ENCODE measurements at regions not wholly inside any gene's neighbourhood (a gene's known extent, or its start where the extent isn't known, plus 50 kb on each side); places are given as distances from the start of the nearest gene placed in this dataset.

DNA sequence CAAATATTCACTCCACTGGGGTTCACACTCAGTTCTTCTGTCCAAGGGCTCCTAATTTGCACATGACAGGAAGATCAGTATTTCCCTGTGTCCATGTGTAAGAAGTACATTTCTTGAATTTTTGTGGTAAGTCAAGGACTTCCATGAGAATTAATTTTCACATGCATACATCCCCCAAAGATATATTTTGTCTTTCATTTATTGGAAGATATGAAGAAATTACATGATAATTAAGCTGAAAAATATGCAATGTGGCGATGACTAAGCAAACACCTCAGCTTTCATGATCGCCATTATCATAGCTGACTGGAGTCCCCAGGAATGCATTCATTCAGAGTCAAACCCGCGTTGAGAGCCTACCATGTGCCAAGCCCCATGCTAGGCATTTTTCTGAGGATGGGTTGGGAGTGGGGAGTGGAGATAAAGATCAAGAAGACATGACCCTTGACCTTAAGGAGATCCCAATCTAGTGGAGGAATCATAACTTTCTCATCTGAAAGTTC is 104.6 kb upstream of the F3 start:
- no peak overlapping the region for H3K4me3 ChIP-seq (ENCODE audit: low read depth, low read length)

DNA sequence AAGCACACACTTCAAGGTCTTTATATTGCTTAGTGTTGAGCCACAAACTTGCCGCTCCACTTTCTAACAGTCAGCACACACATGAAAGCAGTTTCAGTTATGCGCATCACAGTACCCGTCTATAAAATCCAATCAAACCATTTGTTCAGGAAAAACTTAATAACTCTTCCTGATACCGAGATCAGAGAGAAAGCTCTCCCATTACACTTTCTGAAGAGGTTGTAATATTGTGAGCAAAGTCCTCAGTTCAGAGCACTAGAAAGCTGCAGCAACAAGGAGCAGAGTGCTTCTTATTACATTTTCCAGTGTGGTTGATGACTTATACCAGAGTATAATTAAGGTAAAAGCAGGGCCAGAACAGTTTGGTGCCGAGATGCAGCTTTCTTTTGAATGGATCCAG is 102.8 kb upstream of the F3 start:
- no peak for DNase-seq (ENCODE audit: low read depth)
- H3K4me3 ChIP-seq (ENCODE audit: low read depth, low read length), result no peak overlapping the region
- TF ChIP-seq POLR2A (IDR thresholded peaks at IDR 0.05; ENCODE audit: extremely low read depth, insufficient read length), result no peak
- no peak for TF ChIP-seq MYC (IDR thresholded peaks at IDR 0.05; ENCODE audit: low read depth, low read length)
- TF ChIP-seq, protein P1, sequence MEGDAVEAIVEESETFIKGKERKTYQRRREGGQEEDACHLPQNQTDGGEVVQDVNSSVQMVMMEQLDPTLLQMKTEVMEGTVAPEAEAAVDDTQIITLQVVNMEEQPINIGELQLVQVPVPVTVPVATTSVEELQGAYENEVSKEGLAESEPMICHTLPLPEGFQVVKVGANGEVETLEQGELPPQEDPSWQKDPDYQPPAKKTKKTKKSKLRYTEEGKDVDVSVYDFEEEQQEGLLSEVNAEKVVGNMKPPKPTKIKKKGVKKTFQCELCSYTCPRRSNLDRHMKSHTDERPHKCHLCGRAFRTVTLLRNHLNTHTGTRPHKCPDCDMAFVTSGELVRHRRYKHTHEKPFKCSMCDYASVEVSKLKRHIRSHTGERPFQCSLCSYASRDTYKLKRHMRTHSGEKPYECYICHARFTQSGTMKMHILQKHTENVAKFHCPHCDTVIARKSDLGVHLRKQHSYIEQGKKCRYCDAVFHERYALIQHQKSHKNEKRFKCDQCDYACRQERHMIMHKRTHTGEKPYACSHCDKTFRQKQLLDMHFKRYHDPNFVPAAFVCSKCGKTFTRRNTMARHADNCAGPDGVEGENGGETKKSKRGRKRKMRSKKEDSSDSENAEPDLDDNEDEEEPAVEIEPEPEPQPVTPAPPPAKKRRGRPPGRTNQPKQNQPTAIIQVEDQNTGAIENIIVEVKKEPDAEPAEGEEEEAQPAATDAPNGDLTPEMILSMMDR (IDR thresholded peaks at IDR 0.05; ENCODE audit: low read depth, low read length), result no peak

More for the DNA sequence above, 104.6 kb upstream of the F3 start:
- no peak for TF ChIP-seq POLR2A (IDR thresholded peaks at IDR 0.05; ENCODE audit: extremely low read depth, insufficient read length)
- no peak for TF ChIP-seq MYC (IDR thresholded peaks at IDR 0.05; ENCODE audit: low read depth, low read length)
- TF ChIP-seq, protein P1 (IDR thresholded peaks at IDR 0.05; ENCODE audit: low read depth, low read length), result no peak
- TF ChIP-seq, protein P2, sequence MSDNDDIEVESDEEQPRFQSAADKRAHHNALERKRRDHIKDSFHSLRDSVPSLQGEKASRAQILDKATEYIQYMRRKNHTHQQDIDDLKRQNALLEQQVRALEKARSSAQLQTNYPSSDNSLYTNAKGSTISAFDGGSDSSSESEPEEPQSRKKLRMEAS (IDR thresholded peaks at IDR 0.05; ENCODE audit: low read depth, low read length), result no peak
- no peak for DNase-seq (ENCODE audit: low read depth)

DNA sequence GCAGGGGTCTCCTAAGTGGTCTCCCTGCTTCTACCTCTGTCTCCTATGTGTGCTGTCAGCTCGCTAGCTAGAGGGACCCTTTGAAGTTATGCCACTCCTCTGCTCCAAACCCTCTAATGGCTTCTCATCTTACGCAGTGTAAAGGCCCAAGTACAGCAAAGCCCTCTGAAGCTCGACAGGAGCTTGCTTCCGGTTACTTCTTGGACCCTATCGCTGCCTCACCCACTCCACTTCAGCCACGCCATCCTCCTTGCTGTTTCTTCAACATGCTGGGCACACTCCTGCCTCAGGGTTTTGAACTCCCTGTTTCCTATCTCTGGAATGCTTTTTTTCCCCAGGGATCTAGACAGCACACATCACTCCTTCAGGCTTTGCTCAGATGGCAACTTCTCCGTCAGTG is 102.3 kb upstream of the F3 start:
- no peak overlapping the region for H3K4me3 ChIP-seq (ENCODE audit: low read depth, low read length)
- TF ChIP-seq MYC (IDR thresholded peaks at IDR 0.05; ENCODE audit: low read depth, low read length), result no peak
- DNase-seq (ENCODE audit: low read depth), result no peak

DNA sequence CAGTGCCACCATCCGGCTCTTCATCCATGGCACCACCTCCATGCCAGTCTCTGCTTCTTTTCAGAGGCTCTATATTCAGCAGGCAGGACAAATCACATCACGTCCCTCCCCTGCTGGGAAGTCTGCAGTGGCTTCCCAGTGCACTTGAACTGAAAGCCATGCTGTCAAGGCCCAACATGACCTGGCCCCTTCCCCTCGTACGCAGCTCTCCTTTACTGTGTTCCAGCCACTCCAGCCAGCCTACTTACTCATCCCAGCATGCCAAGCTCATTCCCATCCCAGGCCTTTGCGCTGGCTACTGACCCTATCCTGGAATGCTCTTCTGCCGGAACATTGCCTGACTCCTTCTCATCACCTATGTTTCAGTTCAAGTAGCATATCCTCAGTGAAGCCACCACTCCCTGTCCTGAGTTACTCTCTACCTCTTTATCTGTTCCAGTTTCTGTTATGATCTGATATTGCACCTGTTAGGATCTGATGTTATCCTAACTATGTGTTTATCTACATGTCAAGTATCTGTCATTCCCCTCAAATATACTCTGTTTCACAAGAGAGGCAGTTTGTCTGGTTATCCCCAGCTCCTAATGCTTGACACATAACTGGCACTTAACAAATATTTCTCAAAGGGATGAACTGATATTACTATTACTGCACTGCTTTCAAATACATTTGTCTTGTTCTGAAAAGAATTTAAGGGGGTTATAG is 101.2 kb upstream of the F3 start:
- no peak for DNase-seq (ENCODE audit: low read depth)
- H3K4me3 ChIP-seq (ENCODE audit: low read depth, low read length), result no peak overlapping the region
- TF ChIP-seq, protein P1 (IDR thresholded peaks at IDR 0.05; ENCODE audit: low read depth, low read length), result no peak
- TF ChIP-seq MYC (IDR thresholded peaks at IDR 0.05; ENCODE audit: low read depth, low read length) (no peak), POLR2A (IDR thresholded peaks at IDR 0.05; ENCODE audit: extremely low read depth, insufficient read length) (no peak)
- TF ChIP-seq, protein P2 (IDR thresholded peaks at IDR 0.05; ENCODE audit: low read depth, low read length), result no peak

DNA sequence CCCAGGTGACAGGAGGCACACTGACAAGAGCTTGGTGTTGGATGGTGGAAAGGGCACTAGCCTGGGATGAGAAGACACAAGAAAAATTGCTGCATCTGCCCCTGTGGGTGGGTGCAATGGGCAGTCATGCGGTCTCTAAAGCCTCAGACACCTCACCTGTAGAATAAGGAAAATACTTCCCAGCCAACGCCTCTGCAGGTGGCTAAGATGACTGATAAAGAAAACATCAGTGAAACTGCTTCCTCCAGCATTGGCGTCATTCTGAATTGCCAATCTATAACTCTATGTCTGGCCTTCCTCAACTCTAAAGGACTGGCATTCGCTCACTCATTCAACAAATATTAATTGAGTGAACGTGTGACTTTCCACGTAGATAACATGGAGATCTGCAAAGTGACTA is 100.4 kb upstream of the F3 start:
- TF ChIP-seq POLR2A (IDR thresholded peaks at IDR 0.05; ENCODE audit: extremely low read depth, insufficient read length), result no peak
- TF ChIP-seq, protein P1 (IDR thresholded peaks at IDR 0.05; ENCODE audit: low read depth, low read length), result no peak
- no peak for TF ChIP-seq MYC (IDR thresholded peaks at IDR 0.05; ENCODE audit: low read depth, low read length)
- TF ChIP-seq, protein P2 (IDR thresholded peaks at IDR 0.05; ENCODE audit: low read depth, low read length), result no peak
- no peak for DNase-seq (ENCODE audit: low read depth)
- no peak overlapping the region for H3K4me3 ChIP-seq (ENCODE audit: low read depth, low read length)

DNA sequence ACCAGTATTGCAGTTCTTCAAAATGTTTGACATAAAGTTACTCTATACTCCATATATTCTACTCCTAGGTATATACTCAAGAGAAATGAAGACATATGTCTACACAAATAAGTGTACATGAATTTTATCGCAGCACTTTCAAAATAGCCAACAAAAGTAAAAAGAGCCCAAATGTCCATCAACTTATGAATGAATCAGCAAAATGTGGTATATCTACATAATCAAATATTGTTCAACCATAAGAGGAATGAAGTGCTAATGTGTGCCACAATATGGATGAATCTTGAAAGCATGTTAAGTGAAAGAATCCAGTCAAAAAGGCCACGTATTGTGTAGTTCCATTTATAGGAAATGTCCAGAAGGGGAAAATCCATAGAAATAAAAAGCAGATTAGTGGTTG is 98.6 kb upstream of the F3 start:
- no peak overlapping the region for H3K4me3 ChIP-seq (ENCODE audit: low read depth, low read length)
- no peak for DNase-seq (ENCODE audit: low read depth)
- TF ChIP-seq POLR2A (IDR thresholded peaks at IDR 0.05; ENCODE audit: extremely low read depth, insufficient read length), result no peak
- TF ChIP-seq, protein P1 (IDR thresholded peaks at IDR 0.05; ENCODE audit: low read depth, low read length), result no peak
- TF ChIP-seq, protein P2 (IDR thresholded peaks at IDR 0.05; ENCODE audit: low read depth, low read length), result no peak
- TF ChIP-seq MYC (IDR thresholded peaks at IDR 0.05; ENCODE audit: low read depth, low read length), result no peak

Measured in NB4 (cell line).